Fibroblast of lung (primary cell): ENCODE measurements at regions not wholly inside any gene's neighbourhood (a gene's known extent, or its start where the extent isn't known, plus 50 kb on each side); places are given as distances from the start of the nearest gene placed in this dataset.

Experiments
- CTCF ChIP-seq, 2 donors: IDR thresholded peaks in 1 of 2; conservative IDR thresholded peaks in 1 of 2; 1 replicate in 1 of 2; 2 replicates in 1 of 2; pipeline ENCODE4 v1.5.1; 2011 to 2012; ENCODE audit warnings: low read length in 2 of 2, control low read depth in 1 of 2, inconsistent platforms in 1 of 2, low read depth in 1 of 2, mild to moderate bottlenecking in 1 of 2
- EZH2 ChIP-seq: IDR thresholded peaks from 2 replicates; pipeline ENCODE4 v1.5.1; 2012; ENCODE audit warnings: low read length, control low read depth, mild to moderate bottlenecking; ENCODE audit errors: missing control alignments

GRCh38 chr15:46315434-46315833 is 680.6 kb downstream of the SQOR start:
- TF ChIP-seq CTCF (conservative IDR thresholded peaks at IDR 0.05 in 1 of 2, IDR thresholded peaks at IDR 0.05 in 1 of 2; ENCODE audit: low read depth in 1 of 2, low read length in 2 of 2) (no peak), EZH2 (no peak)
